GM19240 (cell line): ENCODE measurements at regions not wholly inside any gene's neighbourhood (a gene's known extent, or its start where the extent isn't known, plus 50 kb on each side); places are given as distances from the start of the nearest gene placed in this dataset.

Experiments used
- DNase-seq: peaks from one replicate; pipeline ENCODE4 v3.0.0; 2011; ENCODE audit warnings: low spot score; ENCODE audit not compliant: insufficient read length

DNA sequence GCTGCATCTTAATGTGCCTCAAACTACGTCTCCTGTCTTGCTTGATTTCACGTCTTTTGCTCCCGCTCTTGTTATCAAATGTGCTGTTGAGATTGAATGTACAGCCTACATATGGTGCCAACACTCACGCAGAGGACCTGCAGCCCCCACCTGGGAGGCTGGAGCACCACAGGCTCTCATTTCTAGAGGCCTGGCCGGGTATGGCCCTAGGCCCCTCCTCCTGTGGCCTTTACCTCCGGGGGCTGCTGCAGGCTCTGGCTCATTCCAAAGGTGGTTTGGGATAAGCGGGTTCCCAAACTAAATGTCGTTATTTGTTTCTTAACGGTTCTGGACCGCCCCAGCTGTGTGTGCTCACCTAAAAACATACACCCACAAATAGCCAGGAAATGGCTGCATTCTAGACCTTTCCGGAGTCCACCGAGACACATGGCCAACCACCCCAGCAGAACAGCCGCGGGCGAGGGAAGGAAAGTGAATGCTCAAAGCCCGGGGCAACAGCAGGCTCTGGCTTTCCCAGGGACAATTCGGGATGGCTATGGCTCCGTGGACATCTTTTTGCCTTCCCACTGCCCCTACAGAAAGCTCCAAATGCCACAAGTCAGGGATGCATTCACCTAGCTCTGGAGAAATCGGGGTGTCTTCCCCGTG lies 105.9 kb downstream of the ENGASE start:
- no peak for DNase-seq

- DNase-seq, result no peak
Observed at GRCh38 chr17:79179334-79179733, 104.7 kb downstream of the ENGASE start.

- no peak for DNase-seq
Observed at GRCh38 chr17:79177877-79178276, 103.3 kb downstream of the ENGASE start.

DNA sequence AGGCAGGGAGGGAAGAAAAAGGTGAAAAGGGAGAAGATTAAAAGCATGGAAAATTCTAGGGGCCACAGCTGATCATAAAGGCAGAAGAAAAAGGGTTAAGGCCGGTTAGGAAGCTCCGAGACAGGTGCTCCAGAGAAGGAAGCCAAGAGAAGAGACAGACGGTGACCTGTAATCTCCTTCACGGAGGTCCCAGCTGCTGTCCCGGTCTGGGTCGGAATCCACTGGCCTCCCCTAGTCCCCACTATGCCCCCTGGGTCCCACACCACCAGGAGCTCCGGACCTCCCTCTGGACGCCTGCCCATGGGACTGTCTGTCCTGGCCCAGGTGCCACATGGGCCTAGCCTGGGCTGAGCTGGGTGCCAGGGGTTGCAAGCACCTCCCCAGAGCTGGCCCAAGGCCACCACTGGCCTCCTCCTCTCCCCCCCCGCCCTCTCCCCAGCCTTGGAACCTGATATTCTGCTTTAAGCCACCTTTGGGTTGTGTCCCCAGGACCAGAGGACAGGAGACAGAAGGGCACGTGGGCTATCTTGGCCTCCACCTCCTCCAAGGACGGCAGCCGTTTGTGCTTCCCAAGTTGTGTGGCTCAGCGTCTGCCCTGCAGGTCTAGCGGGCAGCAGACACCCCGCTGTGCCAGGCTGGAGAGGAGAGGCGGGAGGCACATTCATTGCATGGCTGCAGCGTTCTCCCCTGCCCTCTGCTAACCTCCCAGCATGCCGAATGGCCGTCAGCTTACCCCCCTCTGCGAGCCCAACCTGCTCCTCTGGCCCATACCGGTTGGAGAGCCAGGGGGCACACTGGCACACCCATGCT lies 102.4 kb downstream of the ENGASE start:
- DNase-seq, result no peak

DNA sequence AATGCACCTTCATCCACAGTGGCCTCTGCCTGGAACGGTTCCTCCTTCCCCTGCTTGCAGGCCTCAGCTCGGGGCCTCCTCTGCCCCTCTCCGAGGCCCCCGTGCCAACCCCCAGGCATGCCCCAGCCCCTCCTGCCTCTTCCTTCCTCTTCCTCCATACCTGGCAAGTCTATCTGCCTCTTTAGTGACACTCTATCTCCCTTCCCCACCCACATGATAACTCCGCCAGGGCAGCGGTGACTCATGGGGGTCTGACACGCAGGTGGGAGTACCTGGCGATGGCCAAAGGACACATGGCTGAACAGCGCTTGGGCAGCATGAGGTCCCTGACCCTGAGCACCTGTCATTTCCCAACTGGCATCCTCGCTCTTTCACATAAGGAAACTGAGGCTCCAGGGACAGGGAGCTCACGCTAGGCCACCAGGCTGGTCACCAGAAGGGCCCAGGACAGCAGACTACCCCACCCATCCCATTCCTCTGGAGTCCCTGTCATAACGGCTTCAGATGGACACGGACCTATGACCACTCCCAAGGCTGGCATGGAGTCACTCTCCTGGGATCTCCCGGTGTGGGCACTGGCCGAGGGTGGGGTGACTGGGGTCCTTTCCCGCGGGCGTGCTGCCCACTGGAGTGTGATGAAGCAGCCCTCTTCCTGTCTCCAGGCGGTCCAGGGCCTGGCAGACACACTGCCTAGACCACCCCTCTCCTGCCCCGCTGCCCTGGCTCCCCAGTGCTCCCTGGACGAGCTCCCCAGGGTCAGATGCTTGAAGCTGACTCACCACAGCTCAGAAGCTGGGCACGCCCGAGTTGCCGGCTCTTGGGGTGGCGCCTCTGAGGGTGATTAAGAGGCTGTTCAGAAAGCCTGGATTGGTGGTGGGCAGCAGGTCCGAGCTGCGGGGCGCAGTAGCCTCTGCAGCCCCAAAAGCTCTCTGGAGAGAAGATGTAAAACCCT lies 100.6 kb downstream of the ENGASE start:
- no peak for DNase-seq

DNA sequence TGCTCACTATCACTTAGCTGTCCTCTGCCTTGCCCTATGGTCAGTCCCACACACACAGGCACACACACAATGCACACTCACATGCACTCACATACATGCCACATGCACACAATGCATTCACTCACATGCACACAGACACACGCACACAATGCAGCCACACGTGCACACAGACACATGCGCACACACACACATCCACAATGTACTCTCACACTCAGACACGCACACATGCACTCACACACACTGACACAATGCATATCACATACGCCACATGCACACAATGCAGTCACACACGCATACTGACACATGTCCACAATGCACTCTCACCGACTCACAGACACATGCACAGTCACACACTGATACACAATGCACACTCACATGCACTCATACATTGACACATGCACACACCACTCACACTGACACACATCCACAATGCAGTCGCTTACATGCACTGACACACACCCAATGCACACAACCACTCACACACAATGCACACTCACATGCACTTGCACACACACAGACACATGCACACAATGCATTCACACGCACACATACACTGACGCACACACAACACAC lies 99.7 kb downstream of the ENGASE start:
- no peak for DNase-seq

- DNase-seq, result no peak
Observed at GRCh38 chr17:79171188-79171587, 96.6 kb downstream of the ENGASE start.

- DNase-seq, result no peak
Observed at GRCh38 chr17:79169861-79170260, 95.2 kb downstream of the ENGASE start.

DNA sequence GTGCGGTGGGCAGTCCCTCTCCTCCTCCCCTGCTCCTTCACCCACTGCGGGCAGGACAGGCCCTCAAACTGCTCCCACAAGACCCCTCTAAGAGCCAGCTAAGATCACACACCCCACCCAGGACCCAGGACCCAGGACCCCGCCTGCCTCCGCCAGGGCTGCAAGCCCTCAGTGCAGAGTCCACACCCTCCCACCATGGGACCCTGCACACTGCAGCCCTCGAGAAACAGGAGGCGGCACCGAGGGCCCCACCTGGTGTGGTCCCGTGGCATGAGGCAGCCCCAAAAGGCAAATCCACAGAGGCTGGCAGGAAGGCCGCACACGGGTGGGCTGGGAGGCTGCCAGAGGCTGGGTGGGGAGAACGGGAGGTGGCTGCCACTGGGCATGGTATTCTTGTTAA lies 94.7 kb downstream of the ENGASE start:
- DNase-seq, result no peak

DNA sequence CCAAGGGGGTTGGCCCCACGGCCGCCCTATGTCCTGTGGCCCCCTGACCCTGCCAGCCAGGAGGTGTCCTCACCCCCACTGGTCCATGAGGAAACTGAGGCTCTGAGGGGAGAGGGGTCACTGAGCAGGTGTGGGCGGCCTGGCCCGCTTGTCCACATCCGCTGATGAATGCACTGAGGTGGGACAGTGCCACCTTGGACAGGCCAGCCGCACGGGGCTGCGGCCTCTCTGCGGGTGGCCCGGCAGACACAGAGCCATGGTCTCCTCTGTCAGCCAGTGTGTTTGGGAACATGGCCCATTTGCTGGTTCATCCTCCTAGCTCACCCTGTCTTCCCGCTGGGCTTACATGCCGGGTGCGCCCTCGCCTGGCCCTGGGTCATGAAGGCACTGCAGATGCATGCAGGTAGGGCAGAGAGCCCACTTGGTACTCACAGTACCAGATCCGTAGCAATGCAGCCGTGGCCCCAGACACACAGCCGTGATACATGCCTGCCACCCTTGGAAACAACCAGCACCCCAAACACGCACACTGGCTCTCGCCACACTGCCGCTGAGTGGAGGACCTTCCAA lies 93.9 kb downstream of the ENGASE start:
- no peak for DNase-seq

DNA sequence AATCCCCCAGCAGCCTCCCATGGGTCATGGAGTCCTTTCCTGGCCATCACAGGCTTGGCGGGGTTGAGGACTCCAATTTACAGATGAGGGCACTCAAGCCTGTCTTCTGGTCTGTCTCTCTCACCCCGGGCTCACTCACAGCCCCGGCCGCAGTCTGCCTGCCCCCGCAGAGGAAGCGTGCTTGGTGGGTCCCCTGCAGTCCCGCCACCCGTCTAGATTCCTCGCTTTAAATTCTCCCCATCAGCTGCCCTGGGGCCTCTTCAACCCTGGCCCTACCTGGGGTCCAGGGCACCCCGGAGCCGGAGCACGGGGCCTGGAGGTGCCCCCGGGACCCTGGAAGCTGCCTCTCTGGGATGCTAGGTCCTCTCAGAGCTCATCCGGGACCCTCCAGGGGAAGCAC lies 92.9 kb downstream of the ENGASE start:
- DNase-seq, result no peak

DNA sequence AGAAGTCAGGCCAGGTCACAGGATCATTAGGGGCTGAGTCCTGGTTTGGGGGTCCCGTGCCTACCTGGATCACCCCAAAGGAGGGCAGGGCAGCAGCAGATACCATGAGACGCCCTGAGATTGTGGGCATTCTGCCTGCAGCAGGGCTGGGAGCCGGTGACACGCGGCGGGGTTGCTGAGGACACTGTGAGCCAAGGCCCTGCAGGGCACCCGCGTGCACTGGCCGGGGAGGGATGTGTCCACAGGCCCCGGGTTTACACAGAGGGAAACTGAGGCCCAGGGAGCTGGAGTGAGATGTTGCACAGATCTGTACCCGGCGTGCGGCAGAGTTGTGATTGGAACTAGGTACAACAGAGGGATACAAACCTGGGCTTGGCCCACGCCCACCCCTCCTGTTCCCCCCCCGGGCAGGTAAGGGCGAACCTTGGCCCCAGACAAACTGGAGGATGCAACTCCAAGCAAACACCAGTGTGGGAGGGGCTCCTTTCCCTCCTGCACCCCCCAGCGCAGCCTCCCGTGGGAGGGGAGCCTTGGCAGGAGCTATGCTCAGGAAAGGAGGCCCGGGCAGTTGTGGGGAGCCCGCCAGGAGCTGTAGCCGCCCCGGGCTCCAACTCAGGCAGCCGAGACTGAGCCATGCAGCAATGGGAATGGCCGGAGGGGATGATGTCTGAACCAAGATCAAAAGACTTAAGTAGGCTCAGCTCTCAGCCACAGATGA lies 91.3 kb downstream of the ENGASE start:
- no peak for DNase-seq

- DNase-seq, result no peak
Observed at GRCh38 chr17:79164913-79165695, 90.5 kb downstream of the ENGASE start.

DNA sequence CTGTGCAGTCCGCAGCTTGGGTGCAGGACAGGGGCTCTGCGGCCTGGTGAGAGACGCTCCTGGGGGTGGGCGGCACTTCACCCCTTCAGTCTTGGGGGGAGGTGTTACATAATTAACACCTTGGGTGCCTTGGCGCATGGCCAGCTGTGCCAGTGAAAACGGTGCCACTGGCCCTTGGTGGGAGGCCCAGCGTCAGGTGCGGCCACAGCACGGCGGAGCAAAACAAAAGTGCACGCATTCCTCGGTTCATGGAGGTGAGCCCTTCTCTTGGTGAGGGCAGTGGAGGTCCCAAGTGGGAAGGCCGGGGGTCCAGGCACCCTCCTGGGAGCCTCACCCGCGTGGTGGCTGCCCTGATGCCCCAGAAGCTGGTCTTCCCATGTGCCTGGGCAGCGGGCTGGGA lies 89.8 kb downstream of the ENGASE start:
- DNase-seq, result no peak

DNA sequence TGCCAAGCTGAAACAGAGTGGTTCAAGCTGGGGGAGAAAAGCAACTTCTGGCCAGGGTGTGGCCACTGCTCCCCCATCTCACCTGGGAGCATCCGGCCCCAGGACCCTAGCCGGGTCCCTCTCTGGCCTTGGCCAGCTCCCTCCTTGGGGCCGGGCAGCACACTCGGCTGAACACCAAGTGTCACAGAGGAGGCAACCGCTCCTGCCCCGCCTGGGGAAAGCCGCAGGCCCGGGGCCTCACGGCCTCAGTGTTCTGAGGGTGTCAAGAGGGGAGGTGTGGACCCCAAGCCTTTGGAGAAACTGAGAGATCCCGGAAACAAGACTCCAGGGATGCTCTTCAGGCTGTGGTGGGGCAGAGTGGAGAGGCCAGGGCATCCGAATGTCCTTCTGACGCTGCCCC lies 88.4 kb downstream of the ENGASE start:
- DNase-seq, result no peak

DNA sequence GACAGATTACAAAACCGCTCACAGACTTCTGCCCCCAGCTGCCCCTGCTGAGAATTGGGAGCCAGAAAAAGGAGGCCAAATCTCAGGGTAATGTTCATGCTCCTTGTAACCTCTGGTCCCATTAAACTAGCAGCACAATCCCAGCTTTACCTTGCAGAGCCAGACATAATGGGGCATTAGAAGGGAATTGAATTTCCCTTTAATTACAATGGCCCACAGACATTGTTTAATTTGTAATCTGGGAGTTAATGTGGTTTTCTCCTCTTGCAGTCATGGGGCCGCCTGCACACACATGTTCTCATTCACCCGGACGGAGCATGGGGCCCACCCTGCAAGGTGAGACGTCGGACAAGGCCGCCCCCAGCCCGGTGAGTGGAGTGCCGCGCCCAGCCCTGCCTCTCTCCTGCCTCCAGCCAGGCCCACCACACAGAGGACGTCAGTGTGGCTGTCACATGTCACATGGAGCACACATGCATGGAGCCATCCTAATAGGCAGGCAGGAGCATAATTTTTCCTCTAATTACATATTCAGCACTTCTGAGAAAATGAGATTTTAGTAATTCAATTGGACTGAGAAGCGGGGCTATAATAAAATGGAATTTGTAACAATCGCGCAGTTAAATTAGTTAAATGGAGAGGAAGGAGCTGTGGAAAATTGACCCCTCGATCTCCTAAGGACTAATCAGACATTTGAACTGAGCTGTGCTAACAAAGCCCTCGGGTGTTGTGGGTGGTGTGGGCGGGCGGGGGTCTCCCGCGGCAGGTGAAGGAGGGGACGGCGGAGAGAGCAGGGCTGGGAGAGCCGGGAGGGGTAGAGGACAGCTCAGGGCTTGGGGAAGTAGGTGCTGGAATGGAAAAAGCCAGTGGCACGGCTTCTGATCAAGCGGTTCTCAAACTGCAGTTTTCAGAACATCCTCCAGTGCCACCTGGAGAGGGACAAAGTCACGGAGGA lies 87.7 kb downstream of the ENGASE start:
- DNase-seq, result no peak

GRCh38 chr17:79160980-79161636 lies 86.5 kb downstream of the ENGASE start:
- DNase-seq, result no peak

DNA sequence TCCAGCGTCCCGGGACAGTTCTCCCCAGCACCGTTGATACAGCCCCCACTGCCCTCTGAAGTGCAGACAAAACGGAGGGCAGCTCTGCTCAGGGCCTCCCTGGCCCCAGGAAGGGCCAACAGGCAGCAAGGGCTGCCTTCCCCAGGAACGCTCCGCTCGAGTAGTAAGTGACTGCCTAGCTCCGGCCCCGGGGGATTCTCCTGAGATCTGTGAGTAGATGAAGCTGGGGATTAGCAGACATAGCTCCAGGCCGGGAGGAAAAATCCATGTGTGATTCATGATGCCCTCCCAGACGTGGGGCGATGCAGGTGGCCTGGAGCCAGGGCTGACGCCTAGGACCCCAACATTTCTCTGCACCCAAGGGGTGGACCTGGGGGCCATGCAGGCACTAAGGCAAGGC lies 85.3 kb downstream of the ENGASE start:
- DNase-seq, result no peak
